K562 (cell line): ENCODE measurements at regions not wholly inside any gene's neighbourhood (a gene's known extent, or its start where the extent isn't known, plus 50 kb on each side); places are given as distances from the start of the nearest gene placed in this dataset.
A peak's percentile ranks its signal among the peaks of the same experiment; 100 is the strongest.
"Not testable (repeated sequence)": the region's sequence is repeated elsewhere in the genome, so short reads cannot be mapped to it uniquely, and the experiment has no call there.

Source experiments
- BRD9 ChIP-seq: fragments of 450-650 bp; IDR thresholded peaks from 2 replicates; pipeline ENCODE4 v1.6.1; 2018; ENCODE audit warnings: low read depth; ENCODE audit not compliant: partially characterized antibody
- CEBPG ChIP-seq, 3 experiments: fragments of 200-800 bp in 1 of 3; sonication (Bioruptor generic) in 1 of 3; sonication (generic) in 1 of 3; formaldehyde crosslinking in 1 of 3; IDR thresholded peaks in 2 of 3; conservative IDR thresholded peaks in 1 of 3; 2 replicates each; pipeline versions ENCODE4 v1.6.1 to v1.8.0; 2016 to 2022; ENCODE audit warnings: missing compliant biosample characterization in 2 of 3, missing genetic modification characterization in 2 of 3, mild to moderate bottlenecking in 1 of 3, missing genetic modification reagents in 1 of 3
- KLF1 ChIP-seq: fragments of 450-650 bp; IDR thresholded peaks from 2 replicates; pipeline ENCODE4 v1.6.1; 2016; ENCODE audit warnings: missing genetic modification characterization, missing compliant biosample characterization
- KLF16 ChIP-seq: IDR thresholded peaks from 2 replicates; pipeline ENCODE4 v1.6.1; 2016; ENCODE audit warnings: antibody characterized with exemption
- RBFOX2 ChIP-seq: fragments of 200-400 bp; formaldehyde crosslinking; IDR thresholded peaks from 2 replicates; pipeline ENCODE4 v1.6.1; 2017; ENCODE audit warnings: low read depth, mild to moderate bottlenecking, low read length, moderate library complexity
- REST ChIP-seq, 2 experiments: fragments of 450-650 bp; formaldehyde crosslinking in 1 of 2; IDR thresholded peaks; 2 replicates each; pipeline versions ENCODE4 v1.4.0 to v1.6.1; 2014 to 2020; ENCODE audit warnings: mild to moderate bottlenecking in 2 of 2, borderline replicate concordance in 1 of 2, low read depth in 1 of 2
- TAL1 ChIP-seq: fragments of 450-650 bp; IDR thresholded peaks from 2 replicates; pipeline ENCODE4 v1.6.1; 2016; ENCODE audit warnings: mild to moderate bottlenecking
- TCF3 ChIP-seq: sonication (generic); formaldehyde crosslinking; IDR thresholded peaks from 2 replicates; pipeline ENCODE4 v1.4.0; 2020; ENCODE audit warnings: mild to moderate bottlenecking, missing genetic modification reagents
- ZNF592 ChIP-seq: fragments of 450-650 bp; IDR thresholded peaks from 2 replicates; pipeline ENCODE4 v1.6.1; 2017; ENCODE audit warnings: antibody characterized with exemption, mild to moderate bottlenecking
- ZSCAN32 ChIP-seq: fragments of 450-650 bp; formaldehyde crosslinking; IDR thresholded peaks from 2 replicates; pipeline ENCODE4 v1.4.0; 2020; ENCODE audit warnings: mild to moderate bottlenecking, moderate library complexity

DNA sequence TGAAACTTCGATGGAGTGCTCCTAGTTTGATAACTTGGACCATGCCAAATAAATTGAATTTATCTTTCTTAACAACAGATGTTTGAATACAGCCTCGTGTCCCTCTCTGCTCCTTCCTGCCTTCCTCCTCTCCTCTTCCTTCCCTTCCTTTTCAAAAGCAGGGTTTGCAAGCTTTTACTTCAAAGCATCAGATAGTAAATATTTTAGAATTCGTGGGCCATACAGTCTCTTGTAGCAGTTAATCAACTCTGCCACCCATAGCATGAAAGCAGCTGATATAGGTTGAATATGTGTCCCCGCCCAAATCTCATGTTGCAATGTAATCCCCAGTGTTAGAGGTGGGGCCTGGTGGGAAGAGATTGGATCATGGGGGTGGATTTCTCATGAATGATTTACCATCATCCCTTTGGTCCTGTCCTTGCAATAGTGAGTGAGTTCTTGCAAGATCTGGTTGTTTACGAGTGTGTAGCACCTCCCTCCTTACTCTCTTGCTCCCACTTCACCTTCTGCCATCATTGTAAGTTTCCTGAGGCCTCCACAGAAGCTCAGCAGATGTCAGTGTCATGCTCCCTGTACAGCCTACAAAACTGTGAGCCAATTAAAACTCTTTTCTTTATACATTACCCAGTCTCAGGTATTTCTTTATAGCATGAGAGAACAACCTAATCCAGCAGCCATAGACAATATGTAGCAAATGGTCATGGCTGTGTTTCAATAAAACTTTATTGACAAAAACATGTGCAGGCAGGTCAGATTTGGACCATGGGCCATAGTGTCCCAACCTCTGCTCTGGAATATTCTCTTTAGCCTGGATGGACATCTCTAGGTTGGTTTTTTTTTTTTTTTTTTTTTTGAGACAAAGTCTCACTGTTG is 102.8 kb downstream of the ALG1L2 start (continued):
- TF ChIP-seq ZNF592 (peak; percentile 60), TAL1 (peak; percentile 90), TCF3 (CRISPR knock-in tag) (peak; percentile 62), ZSCAN32 (CRISPR knock-in tag) (peak; percentile 33; the same call in 1 of the 2 replicates), KLF1 (tag) (0 out of 2 replicates have a peak, but pooled peaks have one; percentile 43), KLF16 (0 out of 2 replicates have a peak, but pooled peaks have one; percentile 25), REST (IDR thresholded peaks at IDR 0.05; ENCODE audit: borderline replicate concordance) (0 out of 2 replicates have a peak, but pooled peaks have one; percentile 20), BRD9 (peak; percentile 14), CEBPG (CRISPR knock-in tag; IDR thresholded peaks at IDR 0.05) (peak; percentile 90), CEBPG (tag; conservative IDR thresholded peaks at IDR 0.05 in 1 of 2, IDR thresholded peaks at IDR 0.05 in 1 of 2) (peak; percentile 49 to 83), RBFOX2 (peak; percentile 71)
- not testable (repeated sequence) for TF ChIP-seq REST (CRISPR knock-in tag; IDR thresholded peaks at IDR 0.05; ENCODE audit: low read depth)
